NCI-H524 (cell line): ENCODE measurements at regions not wholly inside any gene's neighbourhood (a gene's known extent, or its start where the extent isn't known, plus 50 kb on each side); places are given as distances from the start of the nearest gene placed in this dataset.

Source experiments
- DNase-seq, 2 experiments: peaks; one replicate each; lab custom pipeline; 2025; lab: John Stamatoyannopoulos, UW

GRCh38 chr4:13933191-13933590 is 305.7 kb upstream of the BOD1L1 start:
- DNase-seq, result no peak

GRCh38 chr4:13938299-13938698 is 310.8 kb upstream of the BOD1L1 start:
- no peak for DNase-seq

DNA sequence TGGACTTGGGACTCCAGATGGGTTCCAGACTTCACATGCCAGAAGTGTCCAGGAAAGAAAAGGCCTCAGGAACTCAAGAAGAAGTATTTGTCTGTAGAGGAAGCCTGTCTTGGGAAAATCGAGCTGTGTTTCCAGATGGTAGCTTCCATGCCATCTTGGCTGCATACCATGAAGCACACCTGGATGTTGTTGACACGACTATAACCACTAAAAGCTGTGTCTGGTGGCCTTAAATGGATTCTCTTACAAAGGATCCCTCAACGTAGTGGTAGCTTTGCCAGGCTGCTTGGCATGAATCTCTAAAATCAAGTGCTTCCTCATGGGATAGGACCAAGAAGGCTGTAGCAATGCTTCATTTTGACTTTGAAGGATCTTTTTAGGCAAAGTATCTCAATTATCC is 313.4 kb upstream of the BOD1L1 start:
- no peak for DNase-seq

DNA sequence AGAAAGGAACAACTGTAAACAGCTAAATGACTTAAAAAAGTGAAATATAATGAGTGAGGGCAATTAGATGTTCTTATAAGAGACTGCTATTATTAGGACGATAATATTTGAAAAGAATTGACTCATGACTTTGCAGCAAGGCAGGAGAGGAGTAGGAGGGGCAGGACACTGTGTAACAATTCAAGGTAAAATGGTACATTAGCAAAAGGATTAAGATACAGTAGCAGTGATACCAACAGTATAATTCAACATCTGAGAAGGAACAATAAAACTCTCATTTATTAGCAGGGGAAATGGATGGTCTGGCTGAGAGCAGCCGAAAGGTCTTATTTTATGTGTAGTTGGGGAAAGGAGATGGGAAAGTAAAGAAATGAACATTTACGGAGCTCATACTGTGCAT is 315.5 kb upstream of the BOD1L1 start:
- DNase-seq, result no peak

DNA sequence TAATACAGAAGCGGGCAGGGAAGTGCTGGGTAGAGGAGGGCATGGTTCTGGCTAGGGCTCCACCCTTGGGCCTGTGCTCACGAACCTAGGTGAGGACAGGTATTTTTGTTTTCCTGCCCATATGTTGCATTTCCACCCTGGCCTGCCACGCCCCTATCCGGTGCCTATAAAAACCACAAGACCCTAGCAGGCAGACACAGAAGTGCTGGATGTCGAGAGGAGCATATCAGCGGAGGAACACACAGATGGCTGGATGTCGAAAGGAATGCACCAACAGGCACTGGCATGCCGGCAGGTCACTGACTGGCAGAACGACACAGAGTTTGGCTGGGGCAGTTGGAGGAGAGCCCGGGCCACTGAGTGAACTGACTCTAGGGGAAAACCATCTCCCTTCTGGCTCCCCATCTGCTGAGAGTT is 316.6 kb upstream of the BOD1L1 start:
- DNase-seq, result no peak

DNA sequence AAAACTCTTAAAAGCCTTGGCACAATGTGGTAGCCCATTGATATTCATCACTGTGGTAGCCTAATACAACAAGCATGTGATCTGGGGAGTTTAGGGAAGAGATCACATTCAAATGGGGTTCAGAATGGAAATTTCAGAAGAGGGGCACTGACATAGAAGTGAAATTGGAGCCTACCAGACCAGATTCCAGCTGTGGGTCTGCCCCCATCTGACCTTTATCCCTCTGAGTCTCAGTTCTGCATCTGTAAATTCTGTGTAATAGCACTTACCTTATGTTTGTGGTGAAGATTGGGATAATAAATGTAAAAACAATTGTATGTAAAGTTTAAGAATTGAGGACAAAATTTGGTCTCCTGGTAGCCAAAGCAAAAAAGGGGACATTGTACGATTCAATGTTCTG is 320.4 kb upstream of the BOD1L1 start:
- no peak for DNase-seq

DNA sequence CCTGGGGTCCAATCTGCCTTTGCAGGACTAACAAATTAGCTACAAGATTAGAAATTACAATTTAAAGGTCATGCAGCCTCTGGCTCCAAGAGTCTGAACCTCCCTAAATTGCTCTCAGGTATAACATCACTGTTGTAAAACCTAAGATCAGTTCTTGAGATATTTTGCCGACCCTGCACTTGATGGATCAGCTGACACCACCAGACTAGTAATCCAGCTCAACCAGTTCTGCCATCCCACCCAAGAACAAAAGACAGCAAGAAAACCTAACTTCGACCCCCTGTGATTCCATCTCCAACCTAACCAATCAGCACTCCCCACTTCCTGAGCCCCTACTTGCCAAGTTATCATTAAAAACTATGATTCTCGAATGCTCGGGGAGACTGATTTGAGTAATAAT is 323.0 kb upstream of the BOD1L1 start:
- DNase-seq, result no peak

DNA sequence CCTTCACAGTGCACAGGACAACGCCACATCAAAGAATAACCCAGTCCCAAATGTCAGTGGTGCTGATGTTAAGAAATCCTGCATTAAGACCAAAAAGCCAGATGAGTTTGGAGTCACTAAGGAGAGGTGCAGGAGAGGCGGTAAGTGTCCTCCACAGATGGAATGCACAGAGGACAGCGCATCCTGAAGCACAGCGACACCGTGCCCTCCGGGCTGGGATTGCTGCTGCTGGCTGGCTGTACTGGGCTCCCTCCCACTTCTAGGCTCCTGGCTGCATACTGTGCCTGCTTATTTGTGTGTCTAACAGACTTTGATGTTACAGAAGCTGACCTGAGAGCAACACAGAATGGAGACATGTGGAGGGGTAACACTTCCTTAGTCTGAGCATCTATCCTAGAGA is 325.6 kb upstream of the BOD1L1 start:
- no peak for DNase-seq

- no peak for DNase-seq
Measured at GRCh38 chr4:13955551-13955950, 328.0 kb upstream of the BOD1L1 start.

- no peak for DNase-seq
Measured at GRCh38 chr4:13956947-13957346, 329.4 kb upstream of the BOD1L1 start.

DNA sequence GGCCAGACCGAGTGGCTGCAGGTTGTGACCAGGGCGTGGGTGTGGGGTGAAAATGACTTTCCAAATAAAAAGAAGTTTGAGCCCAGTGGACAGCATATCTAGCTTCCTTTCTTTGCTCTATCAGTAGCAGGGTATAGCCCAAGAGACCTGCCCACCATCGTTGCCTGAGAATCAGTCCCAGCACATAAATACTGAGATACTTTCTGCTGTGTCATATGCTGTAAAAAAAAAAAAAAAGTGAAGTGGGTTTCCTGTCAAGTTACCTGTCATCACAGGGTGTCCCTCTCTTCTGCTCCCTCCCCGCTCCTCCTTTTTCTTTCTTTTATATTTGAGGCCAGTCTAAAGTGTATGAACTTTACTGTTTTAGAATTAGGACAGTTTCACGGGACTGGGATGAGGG is 330.3 kb upstream of the BOD1L1 start:
- DNase-seq, result no peak

DNA sequence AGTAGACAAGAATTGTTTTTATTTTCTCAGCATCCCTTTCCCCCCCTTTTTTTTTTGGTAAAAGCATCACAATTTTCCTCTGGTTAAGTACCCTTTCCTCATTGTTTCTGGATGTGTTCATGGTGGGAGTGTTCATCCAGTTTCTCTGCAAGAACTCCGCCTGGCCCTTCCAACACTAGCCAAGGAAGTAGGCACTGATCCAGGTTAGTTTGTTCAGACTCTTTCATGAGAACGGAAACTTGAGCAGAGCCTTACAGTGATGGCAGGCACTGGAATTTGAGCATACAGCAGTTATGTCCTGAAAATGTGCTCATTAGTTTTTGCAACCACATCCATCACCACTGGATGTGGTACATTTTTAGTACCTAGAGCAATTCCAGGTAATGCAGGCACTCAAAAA is 336.1 kb upstream of the BOD1L1 start:
- no peak for DNase-seq

DNA sequence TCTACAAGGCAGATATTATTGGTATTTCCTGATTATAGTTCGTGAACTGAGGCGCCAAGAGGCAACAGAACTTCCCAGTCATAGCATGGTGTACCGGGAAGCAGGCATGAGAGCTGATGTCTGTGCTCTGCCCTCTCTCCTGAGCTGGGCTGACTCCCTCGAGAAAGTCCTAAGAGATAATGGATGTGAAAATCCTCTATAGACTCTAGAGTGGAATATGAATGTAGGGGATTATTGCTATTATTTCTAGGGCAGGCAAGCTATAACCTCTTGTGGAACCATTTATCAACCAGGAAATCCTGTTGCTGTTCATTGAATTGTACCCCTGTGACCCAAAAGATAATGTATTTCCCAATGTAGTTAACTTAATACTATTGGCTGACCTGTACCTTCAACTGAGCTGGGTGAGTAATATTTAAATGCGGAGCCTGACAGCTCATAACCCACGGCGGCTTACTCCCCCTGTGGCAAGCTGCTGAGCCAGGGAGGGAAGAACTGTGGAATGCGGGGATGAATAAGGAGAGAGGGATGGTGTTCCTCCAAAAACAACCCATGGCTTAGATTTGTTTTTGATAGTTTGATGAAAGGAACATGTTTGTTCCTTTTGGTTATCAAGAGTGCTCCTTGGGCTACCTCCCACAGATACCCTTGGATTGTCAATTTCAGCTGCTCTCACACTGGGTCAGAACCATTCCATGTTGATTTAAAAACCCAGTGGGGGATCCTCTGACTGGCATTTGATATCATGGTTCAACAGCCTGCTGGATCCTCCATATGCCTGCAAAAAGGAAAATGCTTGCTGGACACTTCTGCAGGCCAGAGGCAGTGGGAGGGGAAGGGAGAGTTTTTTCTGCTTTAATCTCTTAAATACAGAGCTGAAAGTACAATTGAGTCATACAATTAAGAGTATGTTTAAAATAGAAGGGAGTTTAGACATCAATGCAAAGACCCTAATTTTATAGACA is 339.0 kb upstream of the BOD1L1 start:
- DNase-seq, result no peak

DNA sequence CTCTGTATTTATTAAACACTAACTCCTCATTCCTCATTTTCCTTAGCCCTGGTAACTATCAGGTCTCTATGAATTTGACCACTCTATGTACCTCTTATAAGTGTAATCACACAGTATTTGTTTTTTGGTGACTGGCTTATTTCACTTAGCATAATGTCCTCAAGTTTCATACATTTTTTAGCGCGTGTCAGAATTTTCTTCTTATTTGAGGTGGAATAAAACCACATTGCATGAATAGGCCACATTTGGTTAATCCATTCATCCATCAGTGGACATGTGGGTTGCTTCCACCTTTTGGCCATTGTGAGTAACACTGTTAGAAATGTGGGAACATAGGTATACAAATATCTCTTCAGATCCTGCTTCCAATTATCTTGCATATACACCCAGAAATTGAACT is 341.2 kb upstream of the BOD1L1 start:
- DNase-seq, result no peak

DNA sequence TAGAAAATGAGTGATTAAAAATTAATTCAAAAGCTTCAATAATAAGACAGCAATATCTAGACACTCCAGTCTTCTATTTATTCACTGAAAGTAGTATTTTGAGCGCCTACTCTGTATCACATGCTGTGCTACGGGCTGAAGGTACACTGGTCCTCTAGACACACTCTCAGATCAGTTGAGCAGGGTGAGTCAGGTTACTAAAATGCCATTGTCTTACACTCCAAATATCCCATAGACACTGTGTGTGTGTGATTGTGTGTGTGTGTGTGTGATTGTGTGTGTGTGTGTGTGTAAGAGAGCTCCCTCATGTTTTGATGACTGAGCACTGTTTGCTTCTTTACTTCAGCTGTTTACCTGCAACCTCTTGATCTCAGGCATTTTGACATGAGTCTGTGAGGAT is 342.8 kb upstream of the BOD1L1 start:
- no peak for DNase-seq

DNA sequence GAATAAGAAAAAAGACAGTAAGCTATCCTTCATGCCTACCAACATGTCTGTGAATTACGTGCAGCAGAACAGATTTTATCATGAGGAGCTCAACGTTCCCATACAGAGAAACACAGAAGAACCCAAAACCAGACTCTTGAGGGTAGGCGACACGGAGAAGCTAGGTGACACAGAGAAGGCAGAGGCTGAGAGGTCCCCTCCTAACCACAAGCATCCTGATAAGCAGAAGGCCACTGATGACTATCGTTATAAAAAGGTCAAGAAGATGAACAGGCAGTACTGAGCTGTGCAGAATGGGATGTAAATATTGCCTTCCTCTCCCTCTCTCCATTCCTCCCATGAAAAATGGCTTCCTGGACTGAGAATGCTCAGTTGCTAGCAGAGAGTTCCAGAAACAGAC is 350.2 kb upstream of the BOD1L1 start:
- DNase-seq, result no peak

DNA sequence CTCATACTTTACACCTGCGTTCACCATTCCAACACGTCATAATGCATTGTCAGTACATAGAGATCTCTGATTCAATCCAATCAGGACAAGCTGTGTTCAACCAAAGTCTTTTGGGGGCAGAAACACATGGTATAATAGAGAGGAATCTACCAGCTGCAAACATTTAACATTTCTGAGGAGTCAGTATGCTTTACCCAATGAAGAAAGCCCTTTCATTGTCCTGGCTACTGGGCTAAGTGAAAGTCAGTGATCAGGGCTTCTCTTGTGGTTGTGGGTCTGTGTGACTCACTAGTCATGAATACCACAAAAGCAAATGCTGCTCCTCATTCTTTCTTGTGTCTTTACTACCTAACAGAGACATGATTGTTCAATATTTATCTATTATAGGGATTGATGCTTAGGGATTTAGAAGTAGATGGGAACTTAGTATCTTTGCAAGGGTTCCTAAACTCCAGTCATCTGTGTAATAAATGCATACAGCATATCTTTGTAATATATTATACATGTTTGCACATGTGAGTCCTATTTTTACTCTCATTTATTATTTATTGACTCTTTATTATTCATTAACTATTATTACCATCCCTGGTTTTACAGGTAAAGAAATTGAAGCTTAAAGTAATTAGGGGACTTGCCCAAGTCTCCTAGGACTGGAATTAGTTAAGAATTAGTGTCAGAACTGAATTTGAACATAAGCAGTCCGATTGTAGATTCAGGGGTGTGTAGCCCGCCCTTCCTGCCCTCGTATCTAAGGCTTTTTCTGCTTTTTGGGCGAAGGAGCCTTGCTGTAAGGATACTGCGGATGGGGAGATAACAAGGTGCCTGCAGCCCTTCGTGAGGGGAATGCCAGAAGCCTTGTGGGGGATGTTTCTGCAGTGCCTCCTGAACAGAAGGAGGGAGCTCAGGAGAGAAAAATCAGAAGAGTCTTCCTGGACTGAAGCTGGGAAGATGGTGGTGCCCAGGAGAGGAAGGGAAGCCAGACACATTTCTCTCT is 353.1 kb upstream of the BOD1L1 start:
- no peak for DNase-seq

GRCh38 chr4:13981499-13981898 is 354.0 kb upstream of the BOD1L1 start:
- DNase-seq, result no peak

DNA sequence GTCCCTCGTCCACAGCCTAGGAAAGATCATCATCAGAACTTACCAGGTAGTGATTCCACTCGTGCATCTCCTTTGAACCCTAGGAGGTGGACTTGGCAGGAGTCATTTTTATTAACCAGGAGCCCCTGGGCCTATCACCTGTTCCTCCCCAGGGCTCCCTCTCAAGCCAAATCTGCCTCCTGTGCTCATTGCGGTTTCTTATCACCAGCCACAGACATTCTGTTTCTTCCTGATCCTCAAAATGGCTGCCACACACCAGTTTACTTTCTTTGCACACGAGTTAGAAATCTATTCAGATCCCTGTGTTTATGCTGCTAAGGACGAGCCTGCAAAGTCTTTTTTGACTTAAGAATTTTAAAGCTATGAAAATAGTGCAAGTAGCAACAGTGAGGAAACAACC is 354.5 kb upstream of the BOD1L1 start:
- no peak for DNase-seq

DNA sequence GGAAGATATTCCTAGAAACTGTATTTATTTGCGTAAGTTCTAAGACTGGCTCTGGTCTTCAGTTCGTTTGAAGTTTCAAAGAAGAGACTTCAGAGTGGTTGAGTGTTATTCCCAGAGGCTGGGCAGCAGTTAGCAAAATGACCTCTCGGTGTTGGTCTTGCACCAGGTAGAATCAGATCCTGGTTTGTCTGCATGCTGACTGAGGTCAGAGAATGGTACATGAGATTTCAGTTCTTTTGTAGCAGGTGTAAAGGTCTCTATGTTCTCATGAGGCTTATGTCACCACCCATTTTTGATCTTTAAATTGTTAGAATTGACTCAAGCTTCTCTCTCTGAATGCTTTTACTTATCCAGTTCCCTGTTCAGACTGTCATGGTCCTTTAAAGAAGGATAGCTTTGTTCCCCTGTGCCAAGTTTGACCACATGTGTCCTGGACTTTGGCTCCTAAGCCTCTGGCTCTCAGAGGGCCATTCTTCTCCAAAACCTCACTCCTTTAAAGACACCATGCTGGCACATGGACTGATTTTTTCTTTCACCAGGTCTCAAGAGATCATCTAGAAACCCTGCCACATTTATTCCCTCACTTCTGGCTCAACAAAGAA is 355.8 kb upstream of the BOD1L1 start:
- no peak for DNase-seq

- DNase-seq, result no peak
Measured at GRCh38 chr4:13984991-13985800, 357.7 kb upstream of the BOD1L1 start.

GRCh38 chr4:13985837-13986236 is 358.3 kb upstream of the BOD1L1 start:
- DNase-seq, result no peak
